ENCODE measurements at regions not wholly inside any gene's neighbourhood (a gene's known extent, or its start where the extent isn't known, plus 50 kb on each side); places are given as distances from the start of the nearest gene placed in this dataset.

- no peaks in the 10 kb centered on the region for H3K27me3 ChIP-seq
- no peaks in the 10 kb centered on the region for H3K4me1 ChIP-seq
- no peak for TF ChIP-seq CTCF (IDR thresholded peaks at IDR 0.05)
- H3K4me3 ChIP-seq = no peak overlapping the region
- no peak overlapping the region for H3K27ac ChIP-seq
- DNase-seq (ENCODE audit: low spot score in 2 of 2) = no peak
- H3K9me3 ChIP-seq = no peaks in the 10 kb centered on the region
- H3K36me3 ChIP-seq = no peaks in the 10 kb centered on the region
- intact Hi-C loops (cut with DNase I) = no loop called here
Measured at GRCh38 chr3:4224331-4224730, 78.8 kb upstream of the SETMAR start.

- no peak overlapping the region for H3K27ac ChIP-seq
- intact Hi-C loops (cut with DNase I) = no loop called here
- H3K4me1 ChIP-seq = no peaks in the 10 kb centered on the region
- H3K4me3 ChIP-seq = no peak overlapping the region
- DNase-seq (ENCODE audit: low spot score in 2 of 2) = no peak
- H3K36me3 ChIP-seq = no peaks in the 10 kb centered on the region
- TF ChIP-seq CTCF (IDR thresholded peaks at IDR 0.05) = no peak
- no peaks in the 10 kb centered on the region for H3K9me3 ChIP-seq
- H3K27me3 ChIP-seq = no peaks in the 10 kb centered on the region
Measured at GRCh38 chr3:4225005-4225471, 78.1 kb upstream of the SETMAR start.

GRCh38 chr3:4228295-4228694, 74.9 kb upstream of the SETMAR start:
- no peak for TF ChIP-seq CTCF (IDR thresholded peaks at IDR 0.05)
- intact Hi-C loops (cut with DNase I) = no loop called here
- Histone ChIP-seq H3K27me3 (no peaks in the 10 kb centered on the region), H3K9me3 (no peaks in the 10 kb centered on the region), H3K27ac (no peak overlapping the region), H3K4me1 (no peaks in the 10 kb centered on the region), H3K4me3 (no peak overlapping the region), H3K36me3 (no peaks in the 10 kb centered on the region)
- DNase-seq (ENCODE audit: low spot score in 2 of 2) = no peak

- Histone ChIP-seq H3K4me3 (no peak overlapping the region), H3K27me3 (no peaks in the 10 kb centered on the region), H3K36me3 (no peaks in the 10 kb centered on the region), H3K4me1 (no peaks in the 10 kb centered on the region), H3K27ac (no peak overlapping the region), H3K9me3 (no peaks in the 10 kb centered on the region)
- DNase-seq (ENCODE audit: low spot score in 2 of 2) = no peak
- intact Hi-C loops (cut with DNase I) = no loop called here
- no peak for TF ChIP-seq CTCF (IDR thresholded peaks at IDR 0.05)
Measured at GRCh38 chr3:4231041-4231440, 72.1 kb upstream of the SETMAR start.

GRCh38 chr3:4232798-4233197, 70.4 kb upstream of the SETMAR start:
- intact Hi-C loops (cut with DNase I) = no loop called here
- Histone ChIP-seq H3K36me3 (no peaks in the 10 kb centered on the region), H3K4me3 (no peak overlapping the region), H3K27me3 (no peaks in the 10 kb centered on the region), H3K4me1 (no peaks in the 10 kb centered on the region), H3K27ac (no peak overlapping the region), H3K9me3 (no peaks in the 10 kb centered on the region)
- no peak for DNase-seq (ENCODE audit: low spot score in 2 of 2)
- TF ChIP-seq CTCF (IDR thresholded peaks at IDR 0.05) = no peak

- no peaks in the 10 kb centered on the region for H3K27me3 ChIP-seq
- TF ChIP-seq CTCF (IDR thresholded peaks at IDR 0.05) = no peak
- H3K36me3 ChIP-seq = no peaks in the 10 kb centered on the region
- no peak for DNase-seq (ENCODE audit: low spot score in 2 of 2)
- intact Hi-C loops (cut with DNase I) = no loop called here
- H3K27ac ChIP-seq = no peak overlapping the region
- no peak overlapping the region for H3K4me3 ChIP-seq
- no peaks in the 10 kb centered on the region for H3K9me3 ChIP-seq
- H3K4me1 ChIP-seq = no peaks in the 10 kb centered on the region
Measured at GRCh38 chr3:4233488-4233887, 69.7 kb upstream of the SETMAR start.
